ENCODE measurements at regions not wholly inside any gene's neighbourhood (a gene's known extent, or its start where the extent isn't known, plus 50 kb on each side); places are given as distances from the start of the nearest gene placed in this dataset.

GRCh38 chrX:5595570-5595969 lies 633.1 kb downstream of the NLGN4X start:
- Mint-ChIP-seq H3K27ac (no peak overlapping the region), H3K4me1 (ENCODE audit: low read depth) (no peaks in the 10 kb centered on the region), H3K9me3 (no peaks in the 10 kb centered on the region), H3K27me3 (no peaks in the 10 kb centered on the region), H3K4me3 (no peak overlapping the region), H3K36me3 (ENCODE audit: low read depth) (no peaks in the 10 kb centered on the region)
- TF ChIP-seq CTCF (IDR thresholded peaks at IDR 0.05), result no peak
- CTCF ChIA-PET, result no interaction called here
- intact Hi-C loops (cut with micrococcal nuclease), result no loop called here
- DNase-seq (no peak), ATAC-seq (no peak)
- POLR2A ChIA-PET, result no interaction called here

GRCh38 chrX:5586726-5587125 lies 641.9 kb downstream of the NLGN4X start:
- DNase-seq (no peak), ATAC-seq (no peak)
- H3K4me3 Mint-ChIP-seq, result no peak overlapping the region
- TF ChIP-seq CTCF (IDR thresholded peaks at IDR 0.05), result no peak
- intact Hi-C loops (cut with micrococcal nuclease), result no loop called here
- no peaks in the 10 kb centered on the region for H3K4me1 Mint-ChIP-seq (ENCODE audit: low read depth)
- POLR2A ChIA-PET, result no interaction called here
- H3K36me3 Mint-ChIP-seq (ENCODE audit: low read depth), result no peaks in the 10 kb centered on the region
- CTCF ChIA-PET, result no interaction called here
- no peaks in the 10 kb centered on the region for H3K9me3 Mint-ChIP-seq
- H3K27ac Mint-ChIP-seq, result no peak overlapping the region
- H3K27me3 Mint-ChIP-seq, result no peaks in the 10 kb centered on the region

DNA sequence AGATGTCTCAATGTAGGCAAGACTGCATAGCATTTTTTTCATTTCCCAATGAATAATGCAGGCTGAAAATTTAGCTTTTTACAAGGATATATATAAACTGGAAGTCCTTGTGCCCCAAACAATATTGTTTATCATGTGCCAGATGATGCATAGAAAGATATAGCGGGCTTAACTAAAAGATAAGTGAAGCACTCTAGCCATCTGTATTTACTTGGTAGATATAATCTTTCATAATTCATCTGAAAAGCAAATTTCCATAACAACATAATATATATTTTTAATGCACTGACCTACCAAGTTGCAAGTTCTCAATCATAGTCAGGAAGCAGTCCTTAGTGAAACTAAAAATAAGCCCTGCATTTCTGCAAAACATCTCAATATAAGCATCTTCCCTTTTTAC lies 653.3 kb downstream of the NLGN4X start:
- ATAC-seq, result no peak
- no peak for DNase-seq
- Mint-ChIP-seq H3K9me3 (no peaks in the 10 kb centered on the region), H3K27me3 (no peaks in the 10 kb centered on the region), H3K27ac (no peak overlapping the region), H3K4me1 (ENCODE audit: low read depth) (no peaks in the 10 kb centered on the region), H3K36me3 (ENCODE audit: low read depth) (no peaks in the 10 kb centered on the region), H3K4me3 (no peak overlapping the region)
- intact Hi-C loops (cut with micrococcal nuclease), result no loop called here
- ChIA-PET CTCF (no interaction called here), POLR2A (no interaction called here)
- TF ChIP-seq CTCF (IDR thresholded peaks at IDR 0.05), result no peak

DNA sequence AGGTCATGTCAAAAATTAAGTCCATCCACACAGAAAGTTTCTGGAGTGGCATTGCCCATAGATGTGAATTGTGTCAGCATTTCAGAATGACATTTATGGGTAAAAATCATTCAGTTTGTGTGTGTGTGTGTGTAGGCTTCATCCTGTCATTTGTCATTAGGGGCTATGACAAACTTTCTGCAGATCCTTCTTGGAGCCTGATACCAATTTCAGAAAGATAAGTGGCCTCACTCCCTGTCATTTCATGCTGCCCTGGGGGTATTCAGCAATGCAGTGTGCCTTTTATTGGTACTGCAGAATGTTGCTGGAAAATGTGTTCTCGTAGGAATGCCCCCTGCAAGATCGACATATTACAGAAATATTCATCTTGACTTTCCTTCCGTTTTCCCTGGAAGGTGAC lies 659.7 kb downstream of the NLGN4X start:
- Mint-ChIP-seq H3K9me3 (no peaks in the 10 kb centered on the region), H3K27me3 (no peaks in the 10 kb centered on the region), H3K4me1 (ENCODE audit: low read depth) (no peaks in the 10 kb centered on the region), H3K27ac (no peak overlapping the region), H3K36me3 (ENCODE audit: low read depth) (no peaks in the 10 kb centered on the region), H3K4me3 (no peak overlapping the region)
- ChIA-PET CTCF (no interaction called here), POLR2A (no interaction called here)
- ATAC-seq, result no peak
- intact Hi-C loops (cut with micrococcal nuclease), result no loop called here
- no peak for TF ChIP-seq CTCF (IDR thresholded peaks at IDR 0.05)
- no peak for DNase-seq

GRCh38 chrX:5559386-5559785 lies 669.3 kb downstream of the NLGN4X start:
- Mint-ChIP-seq H3K27ac (no peak overlapping the region), H3K4me1 (ENCODE audit: low read depth) (no peaks in the 10 kb centered on the region), H3K9me3 (no peaks in the 10 kb centered on the region), H3K36me3 (ENCODE audit: low read depth) (no peaks in the 10 kb centered on the region), H3K4me3 (no peak overlapping the region), H3K27me3 (no peaks in the 10 kb centered on the region)
- ATAC-seq, result no peak
- intact Hi-C loops (cut with micrococcal nuclease), result no loop called here
- no peak for TF ChIP-seq CTCF (IDR thresholded peaks at IDR 0.05)
- ChIA-PET CTCF (no interaction called here), POLR2A (no interaction called here)
- no peak for DNase-seq
